HepG2 (cell line): ENCODE measurements at regions not wholly inside any gene's neighbourhood (a gene's known extent, or its start where the extent isn't known, plus 50 kb on each side); places are given as distances from the start of the nearest gene placed in this dataset.

ENCODE experiments used
- ARNT ChIP-seq: fragments of 450-650 bp; IDR thresholded peaks from 2 replicates; pipeline ENCODE4 v1.6.1; 2017
- FOXK2 ChIP-seq: fragments of 450-650 bp; IDR thresholded peaks from 2 replicates; pipeline ENCODE4 v1.6.1; 2016
- MIER3 ChIP-seq: IDR thresholded peaks from 2 replicates; pipeline ENCODE4 v1.6.1; 2016; ENCODE audit warnings: missing compliant biosample characterization, borderline replicate concordance
- PPARG ChIP-seq: conservative IDR thresholded peaks from 2 replicates; pipeline ENCODE4 v1.6.1; 2016; ENCODE audit warnings: missing biosample characterization, missing genetic modification reagents
- SOX6 ChIP-seq, 2 experiments: fragments of 450-650 bp in 1 of 2; sonication (generic) in 1 of 2; formaldehyde crosslinking in 1 of 2; IDR thresholded peaks; 2 replicates each; pipeline versions ENCODE4 v1.4.0 to v1.6.1; 2017 to 2020; ENCODE audit warnings: antibody characterized with exemption in 1 of 2, mild to moderate bottlenecking in 1 of 2, missing genetic modification reagents in 1 of 2
- TF ChIP-seq, protein P1 (sequence below): sonication (generic); formaldehyde crosslinking; IDR thresholded peaks from 2 replicates; pipeline ENCODE4 v1.4.0; 2020; ENCODE audit warnings: missing genetic modification reagents, mild to moderate bottlenecking, borderline replicate concordance
- TF ChIP-seq, protein P2 (sequence below): sonication (generic); formaldehyde crosslinking; IDR thresholded peaks from 2 replicates; pipeline ENCODE4 v1.4.0; 2020; ENCODE audit warnings: missing genetic modification reagents, mild to moderate bottlenecking, borderline replicate concordance
- TF ChIP-seq, protein P3 (sequence below): sonication (generic); formaldehyde crosslinking; conservative IDR thresholded peaks from 2 replicates; pipeline ENCODE4 v1.5.0; 2020; ENCODE audit warnings: missing genetic modification reagents
- TF ChIP-seq, protein P4 (sequence below): sonication (generic); formaldehyde crosslinking; IDR thresholded peaks from 2 replicates; pipeline ENCODE4 v1.4.0; 2020; ENCODE audit warnings: mild to moderate bottlenecking, missing genetic modification reagents

DNA sequence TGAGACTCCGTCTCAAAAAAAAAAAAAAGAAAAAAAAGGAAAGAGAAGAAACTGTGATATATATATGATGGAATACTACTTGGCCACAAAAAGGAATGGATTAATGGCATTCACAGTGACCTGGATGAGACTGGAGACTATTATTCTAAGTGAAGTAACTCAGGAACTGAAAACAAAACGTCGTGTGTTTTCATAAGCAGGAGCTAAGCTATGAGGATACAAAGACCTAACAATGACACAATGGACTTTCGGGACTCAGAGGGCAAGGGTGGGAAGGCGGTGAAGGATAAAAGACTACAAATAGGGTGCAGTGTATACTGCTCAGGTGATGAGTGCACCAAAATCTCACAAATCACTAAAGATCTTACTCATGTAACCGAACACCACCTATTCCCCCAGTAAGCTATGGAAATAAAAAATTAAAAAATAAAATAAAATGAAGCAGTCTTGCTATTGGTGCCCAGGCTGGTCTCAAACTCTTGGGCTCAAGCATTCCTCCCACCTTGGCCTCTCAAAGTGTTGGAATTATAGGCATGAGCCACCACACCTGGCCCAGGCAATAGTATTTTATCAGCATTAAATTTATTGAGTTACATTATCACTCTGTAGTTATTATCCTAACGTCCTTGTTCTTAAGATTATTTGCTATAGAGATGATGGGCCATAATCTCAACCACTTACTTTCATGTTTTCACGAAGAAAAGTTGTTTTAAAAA is 71.5 kb upstream of the GPBP1 start (continued):
- TF ChIP-seq, protein P1, sequence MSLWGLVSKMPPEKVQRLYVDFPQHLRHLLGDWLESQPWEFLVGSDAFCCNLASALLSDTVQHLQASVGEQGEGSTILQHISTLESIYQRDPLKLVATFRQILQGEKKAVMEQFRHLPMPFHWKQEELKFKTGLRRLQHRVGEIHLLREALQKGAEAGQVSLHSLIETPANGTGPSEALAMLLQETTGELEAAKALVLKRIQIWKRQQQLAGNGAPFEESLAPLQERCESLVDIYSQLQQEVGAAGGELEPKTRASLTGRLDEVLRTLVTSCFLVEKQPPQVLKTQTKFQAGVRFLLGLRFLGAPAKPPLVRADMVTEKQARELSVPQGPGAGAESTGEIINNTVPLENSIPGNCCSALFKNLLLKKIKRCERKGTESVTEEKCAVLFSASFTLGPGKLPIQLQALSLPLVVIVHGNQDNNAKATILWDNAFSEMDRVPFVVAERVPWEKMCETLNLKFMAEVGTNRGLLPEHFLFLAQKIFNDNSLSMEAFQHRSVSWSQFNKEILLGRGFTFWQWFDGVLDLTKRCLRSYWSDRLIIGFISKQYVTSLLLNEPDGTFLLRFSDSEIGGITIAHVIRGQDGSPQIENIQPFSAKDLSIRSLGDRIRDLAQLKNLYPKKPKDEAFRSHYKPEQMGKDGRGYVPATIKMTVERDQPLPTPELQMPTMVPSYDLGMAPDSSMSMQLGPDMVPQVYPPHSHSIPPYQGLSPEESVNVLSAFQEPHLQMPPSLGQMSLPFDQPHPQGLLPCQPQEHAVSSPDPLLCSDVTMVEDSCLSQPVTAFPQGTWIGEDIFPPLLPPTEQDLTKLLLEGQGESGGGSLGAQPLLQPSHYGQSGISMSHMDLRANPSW, result 0 out of 2 replicates have a peak, but pooled peaks have one; percentile 32
- TF ChIP-seq, protein P2, sequence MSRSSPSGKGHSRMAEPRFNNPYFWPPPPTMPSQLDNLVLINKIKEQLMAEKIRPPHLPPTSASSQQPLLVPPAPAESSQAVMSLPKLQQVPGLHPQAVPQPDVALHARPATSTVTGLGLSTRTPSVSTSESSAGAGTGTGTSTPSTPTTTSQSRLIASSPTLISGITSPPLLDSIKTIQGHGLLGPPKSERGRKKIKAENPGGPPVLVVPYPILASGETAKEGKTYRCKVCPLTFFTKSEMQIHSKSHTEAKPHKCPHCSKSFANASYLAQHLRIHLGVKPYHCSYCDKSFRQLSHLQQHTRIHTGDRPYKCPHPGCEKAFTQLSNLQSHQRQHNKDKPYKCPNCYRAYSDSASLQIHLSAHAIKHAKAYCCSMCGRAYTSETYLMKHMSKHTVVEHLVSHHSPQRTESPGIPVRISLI (CRISPR knock-in tag), result no peak
- TF ChIP-seq SOX6 (IDR thresholded peaks at IDR 0.05) (no peak), SOX6 (CRISPR knock-in tag; IDR thresholded peaks at IDR 0.05) (peak; percentile 96), PPARG (peak; percentile 65), MIER3 (CRISPR knock-in tag) (no peak), FOXK2 (no peak), ARNT (no peak)
- TF ChIP-seq, protein P3, sequence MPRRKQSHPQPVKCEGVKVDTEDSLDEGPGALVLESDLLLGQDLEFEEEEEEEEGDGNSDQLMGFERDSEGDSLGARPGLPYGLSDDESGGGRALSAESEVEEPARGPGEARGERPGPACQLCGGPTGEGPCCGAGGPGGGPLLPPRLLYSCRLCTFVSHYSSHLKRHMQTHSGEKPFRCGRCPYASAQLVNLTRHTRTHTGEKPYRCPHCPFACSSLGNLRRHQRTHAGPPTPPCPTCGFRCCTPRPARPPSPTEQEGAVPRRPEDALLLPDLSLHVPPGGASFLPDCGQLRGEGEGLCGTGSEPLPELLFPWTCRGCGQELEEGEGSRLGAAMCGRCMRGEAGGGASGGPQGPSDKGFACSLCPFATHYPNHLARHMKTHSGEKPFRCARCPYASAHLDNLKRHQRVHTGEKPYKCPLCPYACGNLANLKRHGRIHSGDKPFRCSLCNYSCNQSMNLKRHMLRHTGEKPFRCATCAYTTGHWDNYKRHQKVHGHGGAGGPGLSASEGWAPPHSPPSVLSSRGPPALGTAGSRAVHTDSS (CRISPR knock-in tag), result no peak
- TF ChIP-seq, protein P4, sequence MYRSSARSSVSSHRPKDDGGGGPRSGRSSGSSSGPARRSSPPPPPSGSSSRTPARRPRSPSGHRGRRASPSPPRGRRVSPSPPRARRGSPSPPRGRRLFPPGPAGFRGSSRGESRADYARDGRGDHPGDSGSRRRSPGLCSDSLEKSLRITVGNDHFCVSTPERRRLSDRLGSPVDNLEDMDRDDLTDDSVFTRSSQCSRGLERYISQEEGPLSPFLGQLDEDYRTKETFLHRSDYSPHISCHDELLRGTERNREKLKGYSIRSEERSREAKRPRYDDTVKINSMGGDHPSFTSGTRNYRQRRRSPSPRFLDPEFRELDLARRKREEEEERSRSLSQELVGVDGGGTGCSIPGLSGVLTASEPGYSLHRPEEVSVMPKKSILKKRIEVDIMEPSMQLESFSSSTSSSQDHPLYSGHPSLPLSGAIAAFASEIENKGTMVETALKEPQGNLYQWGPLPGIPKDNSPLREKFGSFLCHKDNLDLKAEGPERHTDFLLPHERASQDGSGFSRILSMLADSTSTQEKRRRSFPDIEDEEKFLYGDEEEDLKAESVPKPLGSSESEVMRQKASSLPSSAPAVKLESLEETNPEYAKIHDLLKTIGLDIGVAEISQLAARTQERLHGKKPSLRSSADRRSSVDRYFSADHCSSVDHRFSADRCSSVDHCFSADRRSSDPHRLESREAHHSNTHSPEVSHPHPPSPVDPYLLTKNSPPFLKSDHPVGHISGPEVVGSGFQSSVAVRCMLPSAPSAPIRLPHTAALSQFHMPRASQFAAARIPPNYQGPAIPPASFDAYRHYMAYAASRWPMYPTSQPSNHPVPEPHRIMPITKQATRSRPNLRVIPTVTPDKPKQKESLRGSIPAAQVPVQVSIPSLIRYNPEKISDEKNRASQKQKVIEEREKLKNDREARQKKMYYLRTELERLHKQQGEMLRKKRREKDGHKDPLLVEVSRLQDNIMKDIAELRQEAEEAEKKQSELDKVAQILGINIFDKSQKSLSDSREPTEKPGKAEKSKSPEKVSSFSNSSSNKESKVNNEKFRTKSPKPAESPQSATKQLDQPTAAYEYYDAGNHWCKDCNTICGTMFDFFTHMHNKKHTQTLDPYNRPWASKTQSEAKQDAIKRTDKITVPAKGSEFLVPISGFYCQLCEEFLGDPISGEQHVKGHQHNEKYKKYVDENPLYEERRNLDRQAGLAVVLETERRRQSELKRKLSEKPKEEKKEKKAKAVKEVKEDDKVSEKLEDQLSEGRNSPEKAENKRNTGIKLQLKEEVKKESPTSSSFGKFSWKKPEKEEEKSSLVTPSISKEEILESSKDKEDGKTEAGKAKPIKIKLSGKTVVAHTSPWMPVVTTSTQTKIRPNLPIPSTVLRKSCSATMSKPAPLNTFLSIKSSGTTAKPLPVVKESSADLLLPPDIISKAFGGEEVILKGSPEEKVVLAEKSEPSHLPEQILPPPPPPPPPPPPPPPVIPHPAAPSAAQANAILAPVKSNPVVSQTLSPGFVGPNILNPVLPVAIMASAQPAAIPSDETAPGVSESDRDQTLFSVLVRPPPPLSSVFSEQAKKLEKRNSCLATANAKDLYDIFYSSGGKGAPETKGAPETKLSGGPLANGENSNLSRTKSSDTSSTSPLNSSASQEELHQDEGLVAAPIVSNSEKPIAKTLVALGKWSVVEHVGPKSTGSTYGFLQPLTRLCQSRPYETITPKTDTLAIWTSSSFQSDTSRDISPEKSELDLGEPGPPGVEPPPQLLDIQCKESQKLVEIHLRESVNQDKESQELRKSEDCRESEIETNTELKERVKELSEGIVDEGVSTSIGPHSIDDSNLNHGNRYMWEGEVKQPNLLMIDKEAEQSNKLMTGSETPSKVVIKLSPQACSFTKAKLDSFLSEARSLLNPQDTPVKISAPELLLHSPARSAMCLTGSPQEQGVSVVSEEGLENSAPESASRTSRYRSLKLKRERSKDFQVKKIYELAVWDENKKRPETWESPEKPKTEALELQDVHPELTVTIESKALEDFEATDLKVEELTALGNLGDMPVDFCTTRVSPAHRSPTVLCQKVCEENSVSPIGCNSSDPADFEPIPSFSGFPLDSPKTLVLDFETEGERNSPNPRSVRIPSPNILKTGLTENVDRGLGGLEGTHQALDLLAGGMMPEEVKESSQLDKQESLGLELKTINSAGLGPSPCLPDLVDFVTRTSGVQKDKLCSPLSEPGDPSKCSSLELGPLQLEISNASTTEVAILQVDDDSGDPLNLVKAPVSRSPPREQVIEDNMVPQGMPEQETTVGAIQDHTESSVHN (CRISPR knock-in tag), result no peak
